Keratinocyte (primary cell): ENCODE measurements at regions not wholly inside any gene's neighbourhood (a gene's known extent, or its start where the extent isn't known, plus 50 kb on each side); places are given as distances from the start of the nearest gene placed in this dataset.

ENCODE experiments used
- DNase-seq: peaks from one replicate; pipeline ENCODE4 v3.0.0-alpha.2; 2011; ENCODE audit warnings: low read depth, missing footprints, low spot score
- FAIRE-seq: peaks from 2 replicates; lab custom pipeline; 2011; peaks lifted over from hg19 to GRCh38; lab: Jason Lieb, UNC
- H2AFZ ChIP-seq: 2 replicates; pipeline ENCODE4 v1.6.0; 2012; ENCODE audit warnings: low read length, control low read depth, inconsistent platforms; ENCODE audit not compliant: control insufficient read depth
- H3K27ac ChIP-seq: 2 replicates; pipeline ENCODE4 v1.5.1; 2011; ENCODE audit warnings: low read length; ENCODE audit not compliant: control insufficient read depth, insufficient read depth
- H3K27me3 ChIP-seq: 3 replicates; pipeline ENCODE4 v1.6.0; 2011; ENCODE audit warnings: low read length; ENCODE audit not compliant: control insufficient read depth, insufficient read depth; ENCODE audit errors: extremely low read depth
- H3K36me3 ChIP-seq, 2 experiments: 2 replicates in 1 of 2; 3 replicates in 1 of 2; pipeline ENCODE4 v1.5.1; 2011; ENCODE audit warnings: low read length in 2 of 2, mild to moderate bottlenecking in 1 of 2; ENCODE audit not compliant: control insufficient read depth in 2 of 2, insufficient read depth in 2 of 2; ENCODE audit errors: extremely low read depth in 1 of 2
- H3K4me1 ChIP-seq: 3 replicates; pipeline ENCODE4 v1.5.1; 2011; ENCODE audit warnings: low read length; ENCODE audit not compliant: control insufficient read depth, insufficient read depth; ENCODE audit errors: extremely low read depth
- H3K4me2 ChIP-seq: 3 replicates; pipeline ENCODE4 v1.6.0; 2011; ENCODE audit warnings: low read depth, low read length; ENCODE audit not compliant: control insufficient read depth, insufficient read depth; ENCODE audit errors: extremely low read depth
- H3K4me3 ChIP-seq, 3 experiments: fragments of 200-600 bp in 1 of 3; sonication (generic) in 1 of 3; 2 replicates in 2 of 3; 3 replicates in 1 of 3; pipeline ENCODE4 v1.5.1; 2011 to 2016; ENCODE audit warnings: low read length in 3 of 3, mild to moderate bottlenecking in 3 of 3, control low read depth in 2 of 3, inconsistent platforms in 1 of 3, low read depth in 1 of 3, mixed read lengths in 1 of 3, mixed run types in 1 of 3, moderate library complexity in 1 of 3; ENCODE audit not compliant: control insufficient read depth in 2 of 3, insufficient read depth in 2 of 3; ENCODE audit errors: extremely low read depth in 1 of 3
- H3K79me2 ChIP-seq: 2 replicates; pipeline ENCODE4 v1.6.0; 2012; ENCODE audit warnings: low read length; ENCODE audit not compliant: control insufficient read depth, insufficient read depth
- H3K9ac ChIP-seq: 3 replicates; pipeline ENCODE4 v1.6.0; 2011; ENCODE audit warnings: low read length; ENCODE audit not compliant: control insufficient read depth, insufficient read depth; ENCODE audit errors: extremely low read depth
- H3K9me1 ChIP-seq: 3 replicates; pipeline ENCODE4 v1.6.0; 2011; ENCODE audit warnings: low read length; ENCODE audit not compliant: control insufficient read depth, insufficient read depth; ENCODE audit errors: extremely low read depth
- H3K9me3 ChIP-seq: 2 replicates; pipeline ENCODE4 v1.5.1; 2012; ENCODE audit warnings: low read depth, low read length; ENCODE audit not compliant: control insufficient read depth
- H4K20me1 ChIP-seq: 3 replicates; pipeline ENCODE4 v1.6.0; 2011; ENCODE audit warnings: low read length; ENCODE audit not compliant: control insufficient read depth, insufficient read depth; ENCODE audit errors: extremely low read depth
- EZH2 ChIP-seq: IDR thresholded peaks from one replicate; pipeline ENCODE4 v1.6.1; 2012; ENCODE audit warnings: inconsistent platforms, mild to moderate bottlenecking, low read length, moderate library complexity
- dilution Hi-C: fragments of 300-500 bp; cut with MboI; formaldehyde crosslinking; loops from one replicate; pipeline ENCODE4 v1.7.0; 2020; ENCODE audit warnings: low sequenced_read_pairs; ENCODE audit not compliant: extremely low pct_ligation_motif_present
- TF ChIP-seq, protein P1 (sequence below), 3 experiments: IDR thresholded peaks in 1 of 3; conservative IDR thresholded peaks in 1 of 3; optimal IDR thresholded peaks in 1 of 3; 2 replicates in 2 of 3; 3 replicates in 1 of 3; pipeline versions ENCODE3 to v1.5.1; 2011; ENCODE audit warnings: low read length in 3 of 3, mild to moderate bottlenecking in 3 of 3, moderate library complexity in 2 of 3, control low read depth in 1 of 3, inconsistent platforms in 1 of 3; ENCODE audit not compliant: insufficient read depth in 2 of 3; ENCODE audit errors: extremely low read depth in 1 of 3

DNA sequence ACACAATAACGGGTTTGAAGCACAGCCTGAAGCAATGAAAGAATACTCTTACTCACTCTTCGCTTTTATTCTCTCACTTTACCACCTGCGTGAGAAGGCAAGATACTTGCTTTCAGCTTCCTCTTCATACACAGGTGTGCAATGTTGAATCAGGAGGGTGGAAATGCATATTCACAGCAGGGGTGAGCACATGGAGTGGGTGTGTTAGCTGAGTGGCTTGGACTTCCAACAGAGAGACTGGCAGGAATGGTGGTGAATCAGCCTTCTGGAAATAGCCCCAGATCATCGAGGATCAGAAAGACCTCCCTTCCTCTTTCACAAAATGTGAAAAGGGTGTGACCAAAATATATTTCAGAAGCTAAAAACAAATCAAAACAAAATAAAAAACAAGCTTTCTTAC, 521.2 kb downstream of the STIM2 start:
- H3K9ac ChIP-seq = no peak overlapping the region
- dilution Hi-C loops = no loop called here
- H3K36me3 ChIP-seq = no peaks in the 10 kb centered on the region
- TF ChIP-seq, protein P1, sequence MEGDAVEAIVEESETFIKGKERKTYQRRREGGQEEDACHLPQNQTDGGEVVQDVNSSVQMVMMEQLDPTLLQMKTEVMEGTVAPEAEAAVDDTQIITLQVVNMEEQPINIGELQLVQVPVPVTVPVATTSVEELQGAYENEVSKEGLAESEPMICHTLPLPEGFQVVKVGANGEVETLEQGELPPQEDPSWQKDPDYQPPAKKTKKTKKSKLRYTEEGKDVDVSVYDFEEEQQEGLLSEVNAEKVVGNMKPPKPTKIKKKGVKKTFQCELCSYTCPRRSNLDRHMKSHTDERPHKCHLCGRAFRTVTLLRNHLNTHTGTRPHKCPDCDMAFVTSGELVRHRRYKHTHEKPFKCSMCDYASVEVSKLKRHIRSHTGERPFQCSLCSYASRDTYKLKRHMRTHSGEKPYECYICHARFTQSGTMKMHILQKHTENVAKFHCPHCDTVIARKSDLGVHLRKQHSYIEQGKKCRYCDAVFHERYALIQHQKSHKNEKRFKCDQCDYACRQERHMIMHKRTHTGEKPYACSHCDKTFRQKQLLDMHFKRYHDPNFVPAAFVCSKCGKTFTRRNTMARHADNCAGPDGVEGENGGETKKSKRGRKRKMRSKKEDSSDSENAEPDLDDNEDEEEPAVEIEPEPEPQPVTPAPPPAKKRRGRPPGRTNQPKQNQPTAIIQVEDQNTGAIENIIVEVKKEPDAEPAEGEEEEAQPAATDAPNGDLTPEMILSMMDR (optimal IDR thresholded peaks at IDR 0.05 in 1 of 3, IDR thresholded peaks at IDR 0.05 in 1 of 3, conservative IDR thresholded peaks at IDR 0.05 in 1 of 3; ENCODE audit: extremely low read depth in 1 of 3, insufficient read depth in 2 of 3, low read length in 3 of 3) = no peak
- TF ChIP-seq EZH2 = no peak
- H3K9me1 ChIP-seq = no peaks in the 10 kb centered on the region
- no peak for DNase-seq
- H3K4me2 ChIP-seq = no peak overlapping the region
- no peaks in the 10 kb centered on the region for H3K27me3 ChIP-seq
- no peaks in the 10 kb centered on the region for H3K9me3 ChIP-seq
- no peak for FAIRE-seq
- H3K4me1 ChIP-seq = no peaks in the 10 kb centered on the region
- no peaks in the 10 kb centered on the region for H3K79me2 ChIP-seq
- H2AFZ ChIP-seq = no peak overlapping the region
- no peak overlapping the region for H3K27ac ChIP-seq
- no peaks in the 10 kb centered on the region for H4K20me1 ChIP-seq
- no peak overlapping the region for H3K4me3 ChIP-seq

DNA sequence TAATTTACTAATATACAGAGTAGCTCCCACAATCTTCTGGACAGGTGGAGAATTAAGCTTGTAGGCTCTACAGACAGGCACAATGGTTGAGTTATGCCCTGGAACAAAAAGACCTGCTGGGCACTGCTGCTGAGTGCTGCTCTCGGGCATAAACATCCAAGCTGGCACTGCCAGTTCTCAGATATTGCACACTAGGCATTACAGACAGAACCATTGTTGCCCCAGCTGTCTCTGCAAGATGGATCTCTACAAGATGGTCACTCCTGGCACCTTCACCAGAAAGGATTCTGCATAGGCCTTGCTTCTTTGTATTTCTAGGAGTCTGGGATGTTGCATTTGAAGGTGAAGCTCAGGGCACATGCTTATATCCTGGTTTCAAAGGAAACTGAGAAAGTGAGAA, 527.1 kb downstream of the STIM2 start:
- DNase-seq (no peak), FAIRE-seq (no peak)

More for the DNA sequence above, 527.1 kb downstream of the STIM2 start:
- TF ChIP-seq EZH2 = no peak
- TF ChIP-seq, protein P1 (optimal IDR thresholded peaks at IDR 0.05 in 1 of 3, IDR thresholded peaks at IDR 0.05 in 1 of 3, conservative IDR thresholded peaks at IDR 0.05 in 1 of 3; ENCODE audit: extremely low read depth in 1 of 3, insufficient read depth in 2 of 3, low read length in 3 of 3) = no peak
- Histone ChIP-seq H4K20me1 (no peaks in the 10 kb centered on the region), H3K27me3 (no peaks in the 10 kb centered on the region), H3K36me3 (no peaks in the 10 kb centered on the region), H3K9ac (no peak overlapping the region), H3K4me1 (no peaks in the 10 kb centered on the region), H3K27ac (no peak overlapping the region), H3K4me2 (no peak overlapping the region), H3K79me2 (no peaks in the 10 kb centered on the region), H3K9me3 (no peaks in the 10 kb centered on the region), H2AFZ (no peak overlapping the region), H3K9me1 (no peaks in the 10 kb centered on the region), H3K4me3 (no peak overlapping the region)
- dilution Hi-C loops = no loop called here
